Thoracic aorta (tissue), 2 donors: ENCODE measurements at regions not wholly inside any gene's neighbourhood (a gene's known extent, or its start where the extent isn't known, plus 50 kb on each side); places are given as distances from the start of the nearest gene placed in this dataset.
"Not testable (repeated sequence)": the region's sequence is repeated elsewhere in the genome, so short reads cannot be mapped to it uniquely, and the experiment has no call there.

Source experiments
- ATAC-seq: fragments of 150-250 bp; one replicate; pipeline ENCODE4 v1.8.0; 2017; ENCODE audit warnings: low read depth; ENCODE audit not compliant: insufficient number of reproducible peaks, low FRiP score
- DNase-seq: peaks from one replicate; pipeline ENCODE4 v3.0.0-alpha.2; 2020; ENCODE audit warnings: low spot score
- H3K27ac ChIP-seq, 2 donors: fragments of 200-600 bp; sonication (generic); 1 replicate in 1 of 2; 2 replicates in 1 of 2; pipeline ENCODE4 v1.5.1; 2016; ENCODE audit warnings: mild to moderate bottlenecking in 2 of 2, moderate library complexity in 2 of 2
- H3K27me3 ChIP-seq: fragments of 200-600 bp; sonication (generic); replicated peaks from 2 replicates; pipeline ENCODE4 v1.6.0; 2016; ENCODE audit warnings: mild to moderate bottlenecking; ENCODE audit not compliant: insufficient read depth
- H3K36me3 ChIP-seq: fragments of 200-600 bp; sonication (generic); one replicate; pipeline ENCODE4 v1.5.1; 2016
- H3K4me1 ChIP-seq, 2 donors: fragments of 200-600 bp; sonication (generic); 1 replicate in 1 of 2; 2 replicates in 1 of 2; pipeline versions ENCODE4 v1.5.1 to v1.6.0; 2016; ENCODE audit warnings: low read depth in 2 of 2, mild to moderate bottlenecking in 1 of 2; ENCODE audit not compliant: control insufficient read depth in 1 of 2
- H3K4me3 ChIP-seq: fragments of 200-600 bp; sonication (generic); 2 replicates; pipeline ENCODE4 v1.5.1; 2016; ENCODE audit warnings: mild to moderate bottlenecking
- H3K9me3 ChIP-seq: fragments of 200-600 bp; sonication (generic); 2 replicates; pipeline ENCODE4 v1.5.1; 2016
- CTCF ChIP-seq: fragments of 200-600 bp; sonication (generic); IDR thresholded peaks from one replicate; pipeline ENCODE4 v1.5.1; 2019; ENCODE audit warnings: antibody characterized with exemption

- H3K9me3 ChIP-seq, result no peaks in the 10 kb centered on the region
- H3K27ac ChIP-seq, result no peak overlapping the region
- ATAC-seq (no peak), DNase-seq (no peak)
- no peaks in the 10 kb centered on the region for H3K27me3 ChIP-seq
- H3K4me3 ChIP-seq, result no peak overlapping the region
- no peaks in the 10 kb centered on the region for H3K4me1 ChIP-seq
- no peak for TF ChIP-seq CTCF
- no peaks in the 10 kb centered on the region for H3K36me3 ChIP-seq
Observed at GRCh38 chrX:115913575-115913974, 257.0 kb upstream of the AGTR2 start.

GRCh38 chrX:115915625-115916024 is 254.9 kb upstream of the AGTR2 start:
- not testable (repeated sequence) for H3K4me3 ChIP-seq, H3K4me1 ChIP-seq, ATAC-seq, H3K27me3 ChIP-seq, H3K9me3 ChIP-seq, H3K36me3 ChIP-seq, H3K27ac ChIP-seq, DNase-seq

- no peak overlapping the region for H3K4me3 ChIP-seq
- DNase-seq (no peak), ATAC-seq (no peak)
- H3K9me3 ChIP-seq, result no peaks in the 10 kb centered on the region
- H3K4me1 ChIP-seq, result no peaks in the 10 kb centered on the region
- TF ChIP-seq CTCF, result no peak
- no peaks in the 10 kb centered on the region for H3K36me3 ChIP-seq
- no peaks in the 10 kb centered on the region for H3K27me3 ChIP-seq
- H3K27ac ChIP-seq, result no peak overlapping the region
Observed at GRCh38 chrX:115929480-115929879, 241.1 kb upstream of the AGTR2 start.

- no peak overlapping the region for H3K4me3 ChIP-seq
- H3K36me3 ChIP-seq, result no peaks in the 10 kb centered on the region
- no peaks in the 10 kb centered on the region for H3K27me3 ChIP-seq
- H3K9me3 ChIP-seq, result no peaks in the 10 kb centered on the region
- no peaks in the 10 kb centered on the region for H3K4me1 ChIP-seq
- ATAC-seq, result no peak
- no peak overlapping the region for H3K27ac ChIP-seq
- TF ChIP-seq CTCF, result no peak
- DNase-seq, result no peak
Observed at GRCh38 chrX:115936008-115936407, 234.5 kb upstream of the AGTR2 start.

GRCh38 chrX:115939070-115939469 is 231.5 kb upstream of the AGTR2 start:
- no peaks in the 10 kb centered on the region for H3K27me3 ChIP-seq
- H3K9me3 ChIP-seq, result no peaks in the 10 kb centered on the region
- DNase-seq (no peak), ATAC-seq (no peak)
- no peaks in the 10 kb centered on the region for H3K36me3 ChIP-seq
- H3K4me3 ChIP-seq, result no peak overlapping the region
- H3K27ac ChIP-seq, result no peak overlapping the region
- H3K4me1 ChIP-seq, result no peaks in the 10 kb centered on the region
- TF ChIP-seq CTCF, result no peak

GRCh38 chrX:115939636-115940160 is 230.8 kb upstream of the AGTR2 start:
- Histone ChIP-seq H3K9me3 (no peaks in the 10 kb centered on the region), H3K27ac (no peak overlapping the region), H3K36me3 (no peaks in the 10 kb centered on the region), H3K27me3 (no peaks in the 10 kb centered on the region), H3K4me3 (no peak overlapping the region), H3K4me1 (no peaks in the 10 kb centered on the region)
- DNase-seq (no peak), ATAC-seq (no peak)
- no peak for TF ChIP-seq CTCF
